ENCODE measurements at regions not wholly inside any gene's neighbourhood (a gene's known extent, or its start where the extent isn't known, plus 50 kb on each side); places are given as distances from the start of the nearest gene placed in this dataset.

GRCh38 chr20:24836041-24836533 lies 113.0 kb upstream of the CST7 start:
- Histone ChIP-seq H3K27me3 (ENCODE audit: insufficient read depth, low read depth, severe bottlenecking) (no peaks in the 10 kb centered on the region), H3K36me3 (no peaks in the 10 kb centered on the region), H3K4me3 (ENCODE audit: low read depth, low read length) (no peak overlapping the region), H3K9me3 (ENCODE audit: severe bottlenecking) (no peaks in the 10 kb centered on the region), H3K27ac (no peak overlapping the region)
- TF ChIP-seq CTCF (IDR thresholded peaks at IDR 0.05; ENCODE audit: low read depth, low read length): no peak
- DNase-seq: no peak

- no peaks in the 10 kb centered on the region for H3K36me3 ChIP-seq
- H3K27ac ChIP-seq: no peak overlapping the region
- no peak overlapping the region for H3K4me3 ChIP-seq (ENCODE audit: low read depth, low read length)
- no peaks in the 10 kb centered on the region for H3K27me3 ChIP-seq (ENCODE audit: insufficient read depth, low read depth, severe bottlenecking)
- TF ChIP-seq CTCF (IDR thresholded peaks at IDR 0.05; ENCODE audit: low read depth, low read length): no peak
- no peaks in the 10 kb centered on the region for H3K9me3 ChIP-seq (ENCODE audit: severe bottlenecking)
- DNase-seq: no peak
Measured at GRCh38 chr20:24836661-24837299, 112.3 kb upstream of the CST7 start.

- DNase-seq: no peak
- Histone ChIP-seq H3K36me3 (no peaks in the 10 kb centered on the region), H3K9me3 (ENCODE audit: severe bottlenecking) (no peaks in the 10 kb centered on the region), H3K4me3 (ENCODE audit: low read depth, low read length) (no peak overlapping the region), H3K27ac (no peak overlapping the region), H3K27me3 (ENCODE audit: insufficient read depth, low read depth, severe bottlenecking) (no peaks in the 10 kb centered on the region)
- no peak for TF ChIP-seq CTCF (IDR thresholded peaks at IDR 0.05; ENCODE audit: low read depth, low read length)
Measured at GRCh38 chr20:24837781-24838450, 111.2 kb upstream of the CST7 start.

GRCh38 chr20:24838546-24839535 lies 110.2 kb upstream of the CST7 start:
- Histone ChIP-seq H3K9me3 (ENCODE audit: severe bottlenecking) (no peaks in the 10 kb centered on the region), H3K27ac (no peak overlapping the region), H3K36me3 (no peaks in the 10 kb centered on the region), H3K27me3 (ENCODE audit: insufficient read depth, low read depth, severe bottlenecking) (no peaks in the 10 kb centered on the region), H3K4me3 (ENCODE audit: low read depth, low read length) (no peak overlapping the region)
- no peak for TF ChIP-seq CTCF (IDR thresholded peaks at IDR 0.05; ENCODE audit: low read depth, low read length)
- DNase-seq: no peak

GRCh38 chr20:24840121-24840713 lies 108.9 kb upstream of the CST7 start:
- no peaks in the 10 kb centered on the region for H3K27me3 ChIP-seq (ENCODE audit: insufficient read depth, low read depth, severe bottlenecking)
- H3K36me3 ChIP-seq: no peaks in the 10 kb centered on the region
- H3K27ac ChIP-seq: no peak overlapping the region
- H3K4me3 ChIP-seq (ENCODE audit: low read depth, low read length): no peak overlapping the region
- no peak for TF ChIP-seq CTCF (IDR thresholded peaks at IDR 0.05; ENCODE audit: low read depth, low read length)
- DNase-seq: no peak
- H3K9me3 ChIP-seq (ENCODE audit: severe bottlenecking): no peaks in the 10 kb centered on the region

Data from WERI-Rb-1 (cell line).